ENCODE measurements at regions not wholly inside any gene's neighbourhood (a gene's known extent, or its start where the extent isn't known, plus 50 kb on each side); places are given as distances from the start of the nearest gene placed in this dataset.

DNA sequence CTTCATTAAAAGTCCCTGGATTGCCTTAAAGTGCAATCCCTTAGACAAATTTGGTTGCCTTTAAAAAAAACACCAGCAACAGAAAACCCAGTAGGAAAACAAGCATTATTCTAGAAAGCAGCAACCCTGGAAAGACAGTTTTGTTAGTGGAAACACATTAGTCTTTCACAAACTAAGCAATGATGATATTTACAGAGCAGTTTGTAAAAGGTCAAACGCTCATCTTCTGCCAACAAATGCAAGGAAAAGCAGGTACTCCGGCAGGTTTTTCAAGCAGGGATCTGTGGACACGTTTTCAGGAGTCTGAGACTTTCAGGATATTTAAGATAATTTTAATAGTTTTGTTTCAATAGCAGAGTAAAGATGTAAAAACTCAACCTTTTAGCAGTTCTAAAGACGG lies 202.2 kb downstream of the EXOC5 start (continued):
- TF ChIP-seq HNRNPK (IDR thresholded peaks at IDR 0.05; ENCODE audit: low read depth, low read length, poor library complexity, severe bottlenecking) (no peak), ZNF790 (CRISPR knock-in tag; IDR thresholded peaks at IDR 0.05; ENCODE audit: borderline replicate concordance) (no peak), CBFB (CRISPR knock-in tag; IDR thresholded peaks at IDR 0.05) (no peak)

GRCh38 chr14:57061009-57061711 lies 207.5 kb downstream of the EXOC5 start:
- Histone ChIP-seq H3K27ac (ENCODE audit: extremely low read length, insufficient read depth, low read length) (no peak overlapping the region), H3K9ac (ENCODE audit: insufficient read depth, low read depth, low read length) (no peak overlapping the region), H3K79me2 (ENCODE audit: insufficient read depth, low read length) (no peaks in the 10 kb centered on the region), H3K4me2 (ENCODE audit: low read depth, low read length) (no peak overlapping the region), H3K27me3 (ENCODE audit: control insufficient read depth in 1 of 2, insufficient read depth in 2 of 2, low read length in 2 of 2) (no peaks in the 10 kb centered on the region; a peak in 2 of 5 replicates), H4K20me1 (ENCODE audit: insufficient read depth, low read length) (no peaks in the 10 kb centered on the region), H3K36me3 (replicated peaks in 1 of 2; ENCODE audit: control insufficient read depth in 1 of 2, insufficient read depth in 2 of 2, low read length in 2 of 2) (no peaks in the 10 kb centered on the region), H2AFZ (ENCODE audit: low read length) (no peak overlapping the region), H3K4me1 (ENCODE audit: insufficient read depth, low read length) (no peaks in the 10 kb centered on the region), H3K9me3 (ENCODE audit: low read length) (no peaks in the 10 kb centered on the region), H3K4me3 (replicated peaks in 1 of 3; ENCODE audit: insufficient read depth in 1 of 3, low read depth in 2 of 3, low read length in 3 of 3) (no peak overlapping the region)
- in situ Hi-C loops (cut with HindIII; ENCODE audit: extremely low pct_ligation_motif_present, low pct_unique_long_range_greater_than_20kb) = loop anchor here (10.0 to 25.0 kb wide), 2 partner anchors 374 to 506 kb away; no protein-coding TSS in a partner anchor
- TF ChIP-seq ZNF30 (CRISPR knock-in tag; IDR thresholded peaks at IDR 0.05) (no peak), POLR2AphosphoS5 (IDR thresholded peaks at IDR 0.05; ENCODE audit: low read depth, low read length) (no peak), ZNF225 (CRISPR knock-in tag; IDR thresholded peaks at IDR 0.05) (no peak), ZNF792 (CRISPR knock-in tag; IDR thresholded peaks at IDR 0.05) (no peak), FOXK2 (IDR thresholded peaks at IDR 0.05) (no peak), ZHX2 (IDR thresholded peaks at IDR 0.05; ENCODE audit: low read depth) (no peak), ZHX2 (CRISPR knock-in tag; IDR thresholded peaks at IDR 0.05; ENCODE audit: borderline replicate concordance) (no peak), REPIN1 (CRISPR knock-in tag; IDR thresholded peaks at IDR 0.05; ENCODE audit: borderline replicate concordance, low read depth) (no peak), ETV6 (CRISPR knock-in tag; conservative IDR thresholded peaks at IDR 0.05) (no peak), ZNF713 (CRISPR knock-in tag; IDR thresholded peaks at IDR 0.05) (no peak), ZNF343 (CRISPR knock-in tag; IDR thresholded peaks at IDR 0.05) (no peak), KLF9 (CRISPR knock-in tag; IDR thresholded peaks at IDR 0.05; ENCODE audit: low read depth) (no peak), PCBP2 (optimal IDR thresholded peaks at IDR 0.05; ENCODE audit: low read depth, low read length, poor library complexity, severe bottlenecking) (no peak), NR2F2 (IDR thresholded peaks at IDR 0.05; ENCODE audit: borderline replicate concordance, low read depth) (no peak), ZFP90 (CRISPR knock-in tag; IDR thresholded peaks at IDR 0.05; ENCODE audit: borderline replicate concordance) (no peak), GTF2F1 (IDR thresholded peaks at IDR 0.05; ENCODE audit: low read length) (no peak), ZFP36L1 (CRISPR knock-in tag; IDR thresholded peaks at IDR 0.05) (no peak)
- DNase-seq (ENCODE audit: low spot score) (no peak), ATAC-seq (no peak), FAIRE-seq (no peak)
- intact Hi-C loops (cut with micrococcal nuclease; ENCODE audit: unreplicated experiment) = no loop called here
- ChIA-PET POLR2A (no interaction called here), CTCF (ENCODE audit: low intra/inter-chr PET ratio, low total read pairs) (no interaction called here)
- WGBS (ENCODE audit: low lambda C conversion rate) = 17% methylated on average over 5 of the region's 5 CpGs
- BruUV-seq (replicated peaks) = no TSS peak

All from HepG2 (cell line).